Suppressor macrophage treated with lipopolysaccharide for 1 hour (primary cell): ENCODE measurements at regions not wholly inside any gene's neighbourhood (a gene's known extent, or its start where the extent isn't known, plus 50 kb on each side); places are given as distances from the start of the nearest gene placed in this dataset.

Experiments
- DNase-seq, 3 donors: peaks; one replicate each; pipeline ENCODE4 v3.0.0-alpha.2; 2020 to 2022

DNA sequence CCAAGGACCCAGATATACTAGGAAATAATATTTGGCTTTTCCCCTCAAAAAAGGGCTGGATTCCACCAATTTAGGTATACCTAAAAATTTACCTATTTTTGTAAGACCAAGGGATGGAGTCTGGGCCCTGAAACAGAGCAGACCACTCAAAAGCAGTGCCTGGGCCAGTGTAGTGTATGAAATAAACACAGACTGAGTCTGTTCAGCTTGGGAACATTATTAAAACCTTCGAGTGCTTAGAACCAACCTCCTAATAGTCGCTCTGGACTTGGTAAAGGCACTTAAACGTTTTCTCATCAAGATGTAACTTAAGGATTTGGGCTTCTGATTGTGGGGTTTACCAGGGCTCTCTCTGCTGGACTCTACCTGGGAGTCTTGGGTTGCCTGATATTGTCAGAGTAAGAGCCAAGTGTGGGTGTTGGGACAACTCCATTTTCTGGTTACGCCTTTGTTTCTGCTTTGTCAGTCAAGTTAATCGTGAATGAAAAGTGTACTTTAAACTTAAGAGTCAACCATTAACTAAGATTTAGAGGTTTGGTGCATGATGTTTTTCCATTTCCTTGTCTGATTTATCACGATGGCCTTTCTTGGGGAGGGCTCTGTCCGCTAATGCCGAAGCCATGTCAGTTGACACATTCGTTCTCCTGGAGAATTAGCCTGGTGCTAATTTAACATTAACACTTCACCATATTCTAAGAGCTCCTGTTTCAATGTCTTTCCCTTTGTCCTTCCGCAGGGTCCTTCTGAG lies 221.0 kb upstream of the TPM1 start:
- DNase-seq: no peak

DNA sequence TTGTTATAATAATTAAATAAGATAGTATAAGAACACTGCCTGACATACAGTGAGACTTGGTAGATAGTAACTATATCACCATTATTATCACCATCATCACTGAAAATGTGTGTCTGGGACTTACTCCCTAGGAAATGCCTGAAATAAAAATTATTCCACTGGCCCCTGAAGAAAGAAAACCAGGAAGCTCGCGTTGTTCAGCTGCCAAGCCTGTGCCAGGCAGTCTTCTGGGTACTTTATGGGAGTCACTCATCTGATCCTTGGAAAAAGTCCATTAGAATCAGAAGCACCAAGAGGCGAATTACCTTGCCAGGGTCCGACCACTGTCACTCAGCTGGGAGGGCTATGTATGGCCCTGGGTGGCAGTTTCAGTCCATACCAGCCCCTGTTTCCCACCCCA lies 220.3 kb upstream of the TPM1 start:
- no peak for DNase-seq

DNA sequence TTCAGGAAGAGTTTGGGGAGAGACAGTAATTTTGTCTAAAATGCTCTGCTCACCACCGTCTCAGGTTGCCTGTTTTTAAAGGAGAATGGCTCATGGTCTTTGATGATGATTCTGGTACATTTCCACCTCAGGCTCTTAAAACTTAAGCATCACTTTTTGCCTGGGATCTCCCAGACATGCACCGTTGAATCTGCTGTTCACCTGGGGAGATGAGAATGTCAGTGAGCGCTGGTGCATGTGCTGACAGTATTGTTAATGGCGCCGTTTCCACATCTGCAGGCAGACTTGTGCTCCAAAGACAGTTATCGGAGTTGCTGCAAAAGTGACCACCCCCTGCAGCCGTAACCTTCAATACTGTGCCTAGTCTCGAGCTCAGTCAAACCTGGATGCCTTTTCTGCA lies 219.0 kb upstream of the TPM1 start:
- DNase-seq: no peak

DNA sequence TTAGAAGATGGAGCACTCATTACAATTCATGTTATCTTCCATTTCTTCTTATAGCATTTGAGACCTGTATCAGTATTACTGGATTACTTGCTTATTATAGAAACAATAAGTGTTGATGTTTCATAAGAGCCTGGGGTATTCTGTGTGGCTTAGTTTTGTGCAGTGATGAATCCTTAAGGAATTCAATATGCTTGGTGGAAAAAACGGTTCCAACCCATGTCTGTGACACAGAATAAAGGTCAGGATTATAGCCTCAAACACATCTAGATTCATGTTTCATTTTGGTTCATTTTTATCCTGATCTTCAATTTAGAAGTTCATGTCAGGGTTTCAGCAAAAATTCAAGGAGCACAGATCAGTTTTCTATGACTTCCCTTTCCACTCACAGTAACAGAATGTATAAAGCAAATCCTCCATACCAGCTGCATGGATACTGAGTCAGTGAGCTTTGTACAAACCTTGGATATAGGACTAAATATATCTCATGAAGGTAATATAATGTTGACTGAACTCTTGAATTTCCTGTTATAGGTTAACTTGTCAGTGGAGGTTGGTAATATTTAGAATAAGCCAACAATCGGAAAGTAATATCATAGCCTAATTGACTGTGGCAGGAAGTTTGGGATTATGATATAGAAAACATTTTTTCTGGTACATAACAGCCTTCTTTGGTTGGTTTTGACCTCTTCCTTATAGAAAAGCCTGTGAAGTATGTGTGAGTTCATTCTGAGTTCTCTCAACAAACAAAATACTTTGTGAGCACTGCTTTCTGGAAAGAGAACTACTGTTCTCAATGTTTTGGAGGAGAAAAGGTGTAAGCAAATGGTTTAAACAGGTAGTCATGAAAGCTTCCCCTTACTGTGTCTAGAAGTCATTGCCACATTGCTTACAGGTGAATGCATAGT lies 218.2 kb upstream of the TPM1 start:
- DNase-seq: no peak

DNA sequence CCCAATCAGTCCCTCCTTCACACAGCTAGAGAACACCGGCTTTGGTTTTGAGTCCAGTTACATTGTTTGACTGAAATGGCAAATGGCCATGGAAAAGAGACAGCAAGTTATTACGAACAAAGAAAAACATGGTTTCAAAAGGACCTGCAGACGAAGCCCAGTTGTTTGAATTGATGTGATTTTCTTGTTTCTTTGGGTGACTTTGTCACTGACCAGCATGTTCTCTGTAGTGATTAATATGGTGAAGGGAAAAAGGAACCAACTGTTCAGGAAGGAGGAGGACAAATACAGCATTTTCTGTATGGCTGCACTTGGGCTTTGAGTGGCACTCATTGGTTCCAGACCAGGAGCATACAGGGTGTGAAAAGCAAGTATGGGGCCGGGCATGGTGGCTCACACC lies 217.4 kb upstream of the TPM1 start:
- no peak for DNase-seq

DNA sequence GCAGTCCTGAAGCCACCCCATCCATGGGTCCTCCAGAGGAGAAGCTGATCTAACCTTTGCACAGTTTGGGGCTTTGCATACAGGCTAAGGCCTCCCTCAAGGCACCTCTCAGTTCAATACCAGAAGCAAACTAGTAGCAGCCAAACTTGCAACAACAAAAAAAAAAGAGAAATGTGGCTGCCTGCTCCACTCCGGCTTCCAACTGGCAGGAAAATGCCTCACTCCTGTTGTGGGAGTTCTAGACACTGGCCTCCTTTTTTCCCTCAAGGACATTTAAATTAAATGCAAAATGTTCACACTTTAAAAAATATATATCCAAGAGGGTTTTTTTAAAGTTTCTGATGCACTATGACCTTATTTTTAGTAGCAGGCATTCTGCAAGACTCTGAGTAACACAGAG lies 216.0 kb upstream of the TPM1 start:
- no peak for DNase-seq

DNA sequence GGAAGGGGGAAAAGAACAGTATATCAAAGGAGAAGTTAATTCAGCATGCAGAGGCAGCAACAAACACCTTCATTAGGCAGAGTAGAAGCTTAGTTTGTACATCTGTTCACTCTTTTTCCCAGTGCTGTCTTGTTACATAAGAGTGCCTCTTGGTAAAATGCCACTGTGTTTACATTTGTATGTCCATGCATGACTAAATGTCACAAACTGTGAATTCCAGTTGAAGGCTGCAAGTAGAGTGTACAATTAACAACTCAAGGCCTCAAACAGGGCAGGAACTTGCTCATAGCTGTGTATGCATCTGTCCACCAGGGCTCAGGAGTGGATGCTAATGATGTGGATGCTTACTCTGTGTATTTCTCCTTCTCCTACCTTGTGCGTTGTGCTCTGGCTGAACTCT lies 214.2 kb upstream of the TPM1 start:
- DNase-seq: no peak

DNA sequence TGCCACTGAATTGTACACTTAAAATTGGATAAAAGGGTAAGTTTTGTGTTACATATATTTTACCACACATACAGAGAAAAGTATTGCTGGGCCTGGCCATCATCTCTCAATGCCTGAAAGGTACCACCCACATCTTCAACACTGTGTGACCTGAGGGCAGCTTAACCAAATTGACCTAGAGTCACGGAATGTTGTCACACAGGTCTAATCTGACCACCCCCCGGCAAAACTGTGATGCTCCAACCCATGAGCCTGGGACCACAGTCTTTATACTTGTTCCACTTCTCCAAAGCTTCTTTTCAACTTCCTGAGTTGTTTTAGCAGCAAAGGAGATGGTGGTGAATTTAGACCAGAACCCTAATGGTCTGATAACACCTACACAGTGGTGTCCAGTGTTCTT lies 210.3 kb upstream of the TPM1 start:
- no peak for DNase-seq

DNA sequence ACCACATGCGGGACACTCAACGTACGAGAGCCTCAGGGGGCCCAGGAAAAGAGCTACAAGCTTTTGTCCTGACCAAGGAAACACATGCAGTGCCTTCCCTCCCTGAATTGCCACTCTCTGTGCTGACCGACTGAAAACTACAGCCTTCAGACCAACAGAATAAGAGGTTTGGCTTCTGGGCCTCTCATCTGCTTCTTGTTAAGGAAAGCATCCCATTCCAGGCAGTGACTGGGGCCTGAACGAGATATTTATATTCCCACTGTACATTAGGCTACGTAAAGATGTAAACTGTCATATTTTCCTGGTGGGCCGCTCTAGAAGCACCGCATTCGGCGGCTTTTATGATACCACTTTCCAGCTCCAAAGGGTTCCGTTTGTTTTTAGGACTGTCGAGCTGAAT lies 208.9 kb upstream of the TPM1 start:
- DNase-seq: no peak

DNA sequence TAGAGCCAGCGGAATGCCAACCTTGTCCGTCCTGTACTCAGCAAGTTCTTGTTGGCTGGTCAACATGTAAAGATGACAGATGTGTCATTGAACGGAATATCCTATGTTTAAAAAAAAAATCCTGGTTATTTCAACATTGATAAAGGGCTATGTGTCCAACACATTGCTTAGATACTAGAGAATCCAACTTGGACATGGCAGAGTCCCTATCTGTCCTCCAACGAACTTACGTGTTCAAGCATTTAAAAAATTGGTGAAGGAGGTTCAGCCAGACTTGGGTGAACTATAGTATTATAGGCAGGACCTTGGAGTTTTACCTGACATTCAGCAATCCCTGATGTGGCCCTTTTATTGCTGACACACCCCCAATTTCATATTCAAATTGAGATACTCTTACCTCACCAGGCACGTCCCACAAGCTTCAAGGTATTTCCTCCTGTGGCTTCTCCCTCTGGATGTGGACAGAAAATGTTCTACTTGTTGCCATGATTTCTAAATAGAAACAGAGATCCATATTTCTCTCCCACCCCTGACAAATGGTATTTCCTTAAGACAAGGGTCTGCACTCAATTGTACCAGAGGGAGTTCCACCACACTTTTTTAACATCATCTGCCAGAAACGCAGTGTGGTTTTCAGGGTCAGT lies 207.7 kb upstream of the TPM1 start:
- no peak for DNase-seq

DNA sequence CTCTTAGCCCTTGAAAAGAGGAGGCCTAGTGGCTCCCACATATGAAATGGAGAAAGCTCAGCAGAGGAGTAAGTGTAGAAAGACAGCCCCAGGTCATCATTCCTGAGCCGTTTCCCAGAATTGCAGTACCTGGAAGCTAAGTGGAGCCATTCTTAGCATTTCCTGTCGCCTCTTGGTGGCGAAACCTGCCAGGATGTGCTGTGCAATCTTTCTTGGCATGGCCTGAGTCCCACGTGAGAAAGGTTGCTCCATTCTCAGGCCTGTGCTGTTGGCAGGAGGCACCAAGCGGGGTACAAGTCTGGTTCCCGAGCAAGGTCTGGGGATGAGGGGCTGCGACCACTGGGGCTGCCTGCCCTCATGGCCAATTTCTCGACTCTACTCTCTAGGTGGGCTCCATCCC lies 207.2 kb upstream of the TPM1 start:
- no peak for DNase-seq

DNA sequence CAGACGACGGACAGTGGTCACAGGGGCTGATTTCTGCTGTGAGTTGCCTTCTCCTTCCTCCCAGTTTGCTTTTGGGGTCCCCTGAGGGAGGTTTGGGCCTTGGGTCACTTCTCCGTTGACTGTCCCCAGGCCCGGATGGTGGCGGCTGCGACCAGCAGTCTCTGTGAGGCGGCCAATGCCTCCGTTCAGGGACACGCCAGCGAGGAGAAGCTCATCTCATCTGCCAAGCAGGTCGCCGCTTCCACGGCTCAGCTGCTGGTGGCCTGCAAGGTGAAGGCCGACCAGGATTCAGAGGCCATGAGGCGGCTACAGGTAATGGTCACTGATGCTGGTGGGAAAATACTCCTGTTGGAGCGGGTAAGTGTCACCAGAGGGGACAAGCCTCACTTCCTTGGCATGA lies 206.8 kb upstream of the TPM1 start:
- no peak for DNase-seq

DNA sequence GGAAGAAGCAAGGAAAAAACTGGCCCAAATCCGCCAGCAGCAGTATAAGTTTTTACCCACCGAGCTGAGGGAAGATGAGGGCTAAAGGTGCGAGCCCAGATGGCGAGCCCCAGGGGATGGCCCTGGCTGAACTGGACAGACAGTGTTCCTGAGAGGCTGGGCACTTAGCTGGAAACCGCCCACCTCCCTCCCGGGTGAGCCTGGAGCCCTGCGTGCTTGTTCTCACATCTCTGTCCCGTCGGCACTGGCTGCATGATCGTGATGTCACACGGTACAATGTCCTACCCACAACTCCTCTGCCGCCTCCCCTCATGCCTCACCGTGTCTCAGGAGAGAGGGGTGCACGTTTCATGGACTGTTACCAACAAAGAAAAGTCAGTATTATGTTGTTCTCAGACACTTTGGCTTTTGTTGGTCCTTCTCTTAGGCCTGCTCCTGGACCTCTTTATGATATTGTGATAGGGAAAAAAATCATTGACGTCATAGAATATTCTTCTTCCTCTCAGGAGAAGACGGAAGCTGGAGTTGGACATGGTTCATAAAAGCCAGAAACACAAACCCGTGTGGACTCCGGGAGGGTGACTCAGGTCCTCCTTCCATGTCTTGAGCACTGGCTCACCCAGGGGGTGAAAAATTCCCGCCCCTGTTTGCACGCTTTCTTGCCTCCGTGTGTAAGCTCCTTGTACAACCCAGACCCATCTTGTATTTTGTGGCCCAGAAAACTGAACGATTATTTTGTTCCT lies 201.8 kb upstream of the TPM1 start:
- DNase-seq: no peak

DNA sequence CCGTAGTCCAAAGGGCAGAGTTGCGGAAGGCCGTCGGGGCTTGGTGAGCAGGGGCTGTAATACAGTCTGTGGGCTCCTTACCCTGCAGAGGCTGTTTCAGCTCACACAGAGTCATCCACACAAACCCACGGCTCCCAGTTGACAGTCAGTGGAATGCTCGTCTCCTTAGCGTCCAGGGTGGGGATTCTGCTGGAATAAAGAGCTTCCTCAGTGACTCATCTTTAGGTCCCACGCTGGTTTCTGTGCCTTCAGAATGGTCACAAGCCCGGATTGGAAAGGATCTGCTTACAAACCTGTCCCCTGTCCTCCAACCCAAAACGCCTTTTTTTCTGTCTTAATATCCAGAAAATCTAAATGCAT lies 201.3 kb upstream of the TPM1 start:
- no peak for DNase-seq

DNA sequence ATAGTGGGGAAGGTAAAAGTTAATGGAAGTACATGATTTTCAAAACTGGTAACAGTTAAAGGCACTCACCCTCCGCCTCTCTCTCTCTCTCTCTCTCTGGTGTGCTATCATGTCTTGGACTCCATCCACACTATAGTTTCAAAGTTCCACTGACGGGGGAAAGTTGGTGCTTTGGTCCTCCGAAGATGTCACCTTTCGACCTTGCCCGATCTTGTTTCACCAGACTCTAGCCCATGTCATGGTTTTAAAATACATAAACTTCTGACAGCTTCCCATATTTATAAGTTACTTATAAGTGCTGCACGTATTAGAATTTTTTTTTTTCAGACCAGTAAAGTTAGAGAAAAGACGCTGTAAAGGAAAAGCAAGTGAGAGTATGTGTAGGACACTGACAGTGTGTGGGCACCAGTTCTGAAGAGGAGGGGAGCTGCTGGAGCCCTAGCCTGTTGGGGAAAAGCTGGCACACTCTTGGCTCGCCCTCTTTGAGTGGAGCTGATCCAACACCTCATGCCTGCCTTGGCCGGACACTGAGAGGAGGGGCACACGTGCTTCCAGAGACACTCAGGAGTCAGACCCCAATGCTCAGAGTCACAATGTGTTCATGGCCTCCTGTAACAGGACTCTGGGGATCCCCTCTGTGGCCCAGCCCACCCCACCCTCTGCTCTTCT lies 200.5 kb upstream of the TPM1 start:
- no peak for DNase-seq

DNA sequence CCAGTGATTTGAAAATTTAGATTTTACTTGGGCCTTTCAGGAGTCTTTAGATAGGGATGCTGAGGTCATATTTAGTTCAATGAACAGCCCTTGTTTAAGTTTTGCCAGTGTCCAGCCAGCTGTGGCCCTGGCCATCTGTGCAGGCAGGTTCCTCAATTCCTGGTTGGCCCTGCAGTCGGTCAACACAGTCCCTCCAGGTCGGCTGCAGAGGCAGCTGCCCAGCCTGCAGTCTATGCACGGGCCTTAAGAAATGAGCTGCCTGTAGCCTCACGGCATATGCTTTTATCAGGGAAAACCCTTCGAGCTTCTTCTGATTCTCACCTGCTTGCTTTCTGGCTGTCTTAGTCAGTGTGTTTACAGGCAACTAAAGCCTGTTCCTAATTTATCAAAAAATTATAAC lies 199.2 kb upstream of the TPM1 start:
- no peak for DNase-seq

DNA sequence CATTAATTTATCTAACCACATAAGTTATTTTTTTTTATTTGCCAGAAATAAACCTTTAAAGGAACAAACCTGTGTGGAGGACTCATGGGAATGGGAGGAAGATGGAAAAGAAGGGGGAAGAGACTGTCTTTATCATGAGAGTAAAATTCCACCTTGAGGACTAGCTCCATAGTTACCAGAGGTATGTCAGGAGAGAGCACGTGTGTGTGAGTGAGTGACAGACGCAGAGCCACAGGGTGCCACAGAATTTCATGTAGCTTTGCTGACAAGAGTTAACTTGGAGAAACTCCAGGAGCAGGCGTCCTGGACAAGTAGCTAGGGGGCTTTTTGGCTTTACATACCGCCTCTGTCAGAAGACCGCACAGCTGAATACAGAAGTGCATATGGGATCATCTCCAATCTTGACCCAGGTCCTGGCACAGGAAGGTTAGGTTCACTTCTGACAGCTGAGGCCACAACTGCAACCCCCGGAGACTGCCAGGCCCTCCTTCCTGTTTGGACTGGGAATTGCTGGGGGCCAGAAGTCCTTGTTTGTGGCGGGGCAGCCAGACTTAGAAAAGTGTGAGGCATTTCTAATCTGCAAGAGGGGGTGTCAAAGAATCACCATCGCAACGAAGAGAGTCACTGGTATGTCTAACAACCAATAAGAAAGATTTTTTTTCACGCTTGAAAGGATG lies 197.8 kb upstream of the TPM1 start:
- DNase-seq: no peak

DNA sequence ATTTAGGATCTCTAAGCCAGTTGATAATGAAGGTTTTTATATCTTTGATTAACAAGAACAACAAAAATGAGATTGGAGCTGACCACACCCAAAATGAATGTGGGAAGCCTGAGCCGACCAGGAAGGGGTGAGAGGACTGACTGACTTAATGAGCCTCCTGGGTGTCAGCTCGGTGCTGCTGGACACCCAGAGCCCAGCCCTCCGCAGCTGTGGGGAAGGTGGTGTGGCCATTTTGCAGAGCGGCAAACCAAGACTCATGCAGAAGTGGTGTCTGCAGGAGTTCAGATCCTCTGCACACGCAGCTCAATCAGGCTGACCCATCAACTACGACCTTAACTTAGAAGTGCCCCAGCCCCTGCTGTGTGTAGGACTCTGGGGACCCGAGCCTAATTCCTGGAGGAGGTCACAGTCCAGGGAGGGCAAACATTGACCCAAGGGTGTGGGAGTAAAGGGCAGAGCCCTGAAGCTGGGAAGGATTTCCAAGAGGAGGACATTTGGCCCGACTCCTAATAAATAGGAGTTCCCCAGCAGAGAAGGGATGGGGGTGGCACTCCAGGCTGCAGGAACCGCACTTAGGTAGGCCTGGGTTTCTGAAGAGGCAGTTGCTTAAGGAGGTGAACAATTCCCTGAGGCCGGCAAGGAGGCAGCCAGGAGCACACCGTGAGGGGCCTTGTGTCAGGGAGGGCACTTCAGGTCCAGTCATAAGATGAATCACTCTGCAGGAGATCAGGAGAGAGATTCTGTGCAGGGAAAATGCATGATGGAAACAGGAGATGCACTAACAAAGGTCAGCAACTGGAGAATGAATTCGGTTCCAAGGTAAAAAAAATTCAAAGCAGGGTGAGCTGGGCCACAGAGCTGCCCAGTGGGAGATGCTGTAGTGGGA lies 197.1 kb upstream of the TPM1 start:
- DNase-seq: no peak

DNA sequence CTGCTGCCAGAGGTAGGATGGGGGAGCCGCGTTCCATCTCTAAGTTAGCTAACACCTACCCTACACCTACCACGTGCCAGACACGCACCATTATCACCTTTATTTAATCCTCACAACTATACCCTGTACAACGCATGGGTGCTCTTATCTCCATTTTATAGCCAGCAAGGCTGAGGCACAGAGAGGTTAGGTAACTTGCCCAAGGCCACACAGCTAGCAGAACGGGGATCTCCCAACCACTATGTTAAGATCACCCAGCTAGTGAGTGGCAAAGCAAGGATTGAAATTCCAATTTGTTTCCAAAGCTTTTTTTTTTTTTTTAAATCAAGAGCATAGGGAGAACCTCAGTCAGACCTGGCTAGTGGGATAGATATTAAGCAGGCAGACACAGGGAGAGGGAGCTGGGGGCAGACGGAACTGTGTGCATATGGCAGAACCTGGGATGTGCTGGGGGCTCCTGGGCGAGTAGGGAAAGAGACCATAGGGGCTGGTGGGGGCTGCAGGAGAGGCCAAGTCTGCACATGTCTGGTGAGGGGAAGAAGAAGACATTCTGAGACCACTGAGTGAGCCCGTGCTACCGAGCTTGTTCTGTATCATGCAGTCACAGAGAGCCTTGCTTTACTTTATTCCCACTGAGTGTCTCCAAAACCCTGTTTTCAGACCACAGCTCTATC lies 196.3 kb upstream of the TPM1 start:
- no peak for DNase-seq

DNA sequence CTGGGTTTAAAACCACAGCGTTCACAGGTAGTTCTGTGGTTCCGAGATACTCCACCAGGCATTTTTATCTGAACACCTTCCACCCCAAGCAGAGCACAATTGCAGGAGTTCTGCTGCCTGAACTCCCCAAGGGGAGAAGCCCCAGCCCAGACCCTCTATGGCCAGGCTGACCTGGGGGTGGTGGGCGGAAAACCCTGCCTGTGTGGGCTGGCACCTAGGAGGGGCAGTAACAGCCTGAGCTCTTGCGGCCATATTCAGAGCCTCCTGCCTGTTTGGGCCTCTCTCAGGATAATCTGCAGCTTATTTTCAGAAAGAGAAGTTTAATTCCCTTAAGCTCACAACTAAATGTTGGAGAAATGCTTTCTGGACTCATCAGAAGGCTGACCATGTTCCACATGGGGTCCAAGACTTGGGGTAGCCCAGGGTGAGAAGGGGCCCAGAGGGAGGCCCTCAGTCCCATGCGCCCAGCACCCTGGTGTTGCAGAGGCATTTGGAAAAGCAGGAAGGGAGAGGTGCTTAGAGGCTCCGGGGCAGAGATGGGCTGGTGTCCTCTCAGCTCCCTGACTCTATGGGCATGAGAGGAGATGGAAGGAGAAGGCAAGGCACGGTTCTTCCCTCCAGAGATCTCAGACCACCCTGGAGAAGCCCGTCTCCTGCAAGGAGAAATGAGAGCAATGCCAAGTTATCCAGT lies 195.6 kb upstream of the TPM1 start:
- no peak for DNase-seq
